Fibroblast of skin of right quadriceps (primary cell): ENCODE measurements at regions not wholly inside any gene's neighbourhood (a gene's known extent, or its start where the extent isn't known, plus 50 kb on each side); places are given as distances from the start of the nearest gene placed in this dataset.

Experiments used
- DNase-seq: peaks from one replicate; pipeline ENCODE4 v3.0.0-alpha.2; 2013

- no peak for DNase-seq
Observed at GRCh38 chr4:13316354-13316753, 167.8 kb downstream of the RAB28 start.

- DNase-seq: no peak
Observed at GRCh38 chr4:13313856-13314255, 170.3 kb downstream of the RAB28 start.

GRCh38 chr4:13312264-13312663 is 171.9 kb downstream of the RAB28 start:
- no peak for DNase-seq

- DNase-seq: no peak
Observed at GRCh38 chr4:13309751-13310150, 174.4 kb downstream of the RAB28 start.

- DNase-seq: no peak
Observed at GRCh38 chr4:13306356-13306755, 177.8 kb downstream of the RAB28 start.

- peak; percentile 10 for DNase-seq
Observed at GRCh38 chr4:13302876-13303275, 181.3 kb downstream of the RAB28 start.

- DNase-seq: no peak
Observed at GRCh38 chr4:13299343-13299742, 184.8 kb downstream of the RAB28 start.

- DNase-seq: no peak
Observed at GRCh38 chr4:13298655-13299054, 185.5 kb downstream of the RAB28 start.

- DNase-seq: no peak
Observed at GRCh38 chr4:13296986-13297385, 187.2 kb downstream of the RAB28 start.

- no peak for DNase-seq
Observed at GRCh38 chr4:13294961-13295605, 189.1 kb downstream of the RAB28 start.

- no peak for DNase-seq
Observed at GRCh38 chr4:13292372-13292771, 191.8 kb downstream of the RAB28 start.

- peak; percentile 41 for DNase-seq
Observed at GRCh38 chr4:13289391-13289790, 194.7 kb downstream of the RAB28 start.

GRCh38 chr4:13285336-13285735 is 198.8 kb downstream of the RAB28 start:
- DNase-seq: no peak

GRCh38 chr4:13284932-13285331 is 199.2 kb downstream of the RAB28 start:
- no peak for DNase-seq

GRCh38 chr4:13276357-13276756 is 207.8 kb downstream of the RAB28 start:
- no peak for DNase-seq

GRCh38 chr4:13268703-13269102 is 215.4 kb downstream of the RAB28 start:
- DNase-seq: no peak

GRCh38 chr4:13268165-13268564 is 216.0 kb downstream of the RAB28 start:
- no peak for DNase-seq

- no peak for DNase-seq
Observed at GRCh38 chr4:13267091-13267490, 217.0 kb downstream of the RAB28 start.

- no peak for DNase-seq
Observed at GRCh38 chr4:13266687-13267086, 217.5 kb downstream of the RAB28 start.

- no peak for DNase-seq
Observed at GRCh38 chr4:13263967-13264525, 220.1 kb downstream of the RAB28 start.

GRCh38 chr4:13262816-13263215 is 221.3 kb downstream of the RAB28 start:
- no peak for DNase-seq

GRCh38 chr4:13261486-13262257 is 222.5 kb downstream of the RAB28 start:
- DNase-seq: no peak

GRCh38 chr4:13260513-13260912 is 223.6 kb downstream of the RAB28 start:
- no peak for DNase-seq

GRCh38 chr4:13250263-13250662 is 233.9 kb downstream of the RAB28 start:
- DNase-seq: no peak
